H9 (cell line): ENCODE measurements at regions not wholly inside any gene's neighbourhood (a gene's known extent, or its start where the extent isn't known, plus 50 kb on each side); places are given as distances from the start of the nearest gene placed in this dataset.

Experiments used
- DNase-seq: peaks from one replicate; pipeline ENCODE4 v3.0.0-alpha.2; 2017
- H2AFZ ChIP-seq: one replicate; pipeline ENCODE4 v1.6.1; 2013; ENCODE audit warnings: mild to moderate bottlenecking, low read length, control low read depth, moderate library complexity
- H2AK5ac ChIP-seq: 2 replicates; pipeline ENCODE4 v1.6.1; 2013; ENCODE audit warnings: low read length, control low read depth, mixed read lengths; ENCODE audit not compliant: insufficient read length
- H2BK120ac ChIP-seq: one replicate; pipeline ENCODE4 v1.6.1; 2013; ENCODE audit warnings: low read depth, mild to moderate bottlenecking, low read length, control low read depth, inconsistent platforms; ENCODE audit not compliant: poor library complexity, severe bottlenecking
- H2BK12ac ChIP-seq: 2 replicates; pipeline ENCODE4 v1.6.1; 2013; ENCODE audit warnings: low read length, control low read depth, mixed read lengths, low read depth; ENCODE audit not compliant: insufficient read length
- H2BK15ac ChIP-seq: 2 replicates; pipeline ENCODE4 v1.6.1; 2013; ENCODE audit warnings: low read depth, low read length, control low read depth
- H2BK20ac ChIP-seq: one replicate; pipeline ENCODE4 v1.6.1; 2013; ENCODE audit warnings: low read depth, mild to moderate bottlenecking, low read length, control low read depth, inconsistent platforms; ENCODE audit not compliant: poor library complexity, severe bottlenecking
- H2BK5ac ChIP-seq: 2 replicates; pipeline ENCODE4 v1.6.1; 2013; ENCODE audit warnings: low read length, control low read depth, mixed read lengths; ENCODE audit not compliant: insufficient read length
- H3K14ac ChIP-seq: 2 replicates; pipeline ENCODE4 v1.6.1; 2013; ENCODE audit warnings: low read length, control low read depth; ENCODE audit not compliant: insufficient read depth
- H3K18ac ChIP-seq: 2 replicates; pipeline ENCODE4 v1.6.1; 2013; ENCODE audit warnings: low read depth, mild to moderate bottlenecking, mixed read lengths, low read length, control low read depth; ENCODE audit not compliant: insufficient read length
- H3K23ac ChIP-seq: 2 replicates; pipeline ENCODE4 v1.6.1; 2013; ENCODE audit warnings: low read length, control low read depth, mixed read lengths, low read depth; ENCODE audit not compliant: insufficient read length
- H3K23me2 ChIP-seq: 2 replicates; pipeline ENCODE4 v1.6.1; 2013; ENCODE audit warnings: low read depth, mild to moderate bottlenecking, mixed read lengths, low read length, control low read depth; ENCODE audit not compliant: insufficient read length, poor library complexity, severe bottlenecking
- H3K27ac ChIP-seq: 2 replicates; pipeline ENCODE4 v1.5.1; 2013; ENCODE audit warnings: low read length, control low read depth, mixed read lengths, low read depth; ENCODE audit not compliant: insufficient read length
- H3K27me3 ChIP-seq: 2 replicates; pipeline ENCODE4 v1.6.1; 2013; ENCODE audit warnings: low read length, control low read depth, inconsistent platforms; ENCODE audit not compliant: insufficient read depth
- H3K4ac ChIP-seq: 2 replicates; pipeline ENCODE4 v1.6.1; 2013; ENCODE audit warnings: low read depth, mild to moderate bottlenecking, control low read depth, inconsistent platforms, low read length, moderate library complexity
- H3K4me1 ChIP-seq: 2 replicates; pipeline ENCODE4 v1.6.1; 2013; ENCODE audit warnings: low read length, control low read depth, inconsistent platforms; ENCODE audit not compliant: insufficient read depth
- H3K4me2 ChIP-seq: 2 replicates; pipeline ENCODE4 v1.6.1; 2013; ENCODE audit warnings: low read length, control low read depth, mixed read lengths; ENCODE audit not compliant: insufficient read length, insufficient read depth
- H3K56ac ChIP-seq: 2 replicates; pipeline ENCODE4 v1.6.1; 2013; ENCODE audit warnings: low read depth, mild to moderate bottlenecking, mixed read lengths, low read length, control low read depth; ENCODE audit not compliant: insufficient read length
- H3K79me1 ChIP-seq: 2 replicates; pipeline ENCODE4 v1.6.1; 2013; ENCODE audit warnings: low read depth, mild to moderate bottlenecking, moderate library complexity, low read length, control low read depth, inconsistent platforms; ENCODE audit not compliant: insufficient read depth, poor library complexity, severe bottlenecking
- H3K79me2 ChIP-seq: 2 replicates; pipeline ENCODE4 v1.6.1; 2013; ENCODE audit warnings: low read length, control low read depth, inconsistent platforms; ENCODE audit not compliant: insufficient read depth
- H3K9ac ChIP-seq: 2 replicates; pipeline ENCODE4 v1.6.1; 2013; ENCODE audit warnings: low read length, control low read depth, mixed read lengths; ENCODE audit not compliant: insufficient read length; ENCODE audit errors: extremely low read depth
- H3K9me3 ChIP-seq: one replicate; pipeline ENCODE4 v1.6.1; 2013; ENCODE audit warnings: low read depth, low read length, inconsistent platforms; ENCODE audit not compliant: control insufficient read depth
- H3T11ph ChIP-seq: one replicate; pipeline ENCODE4 v1.6.1; 2013; ENCODE audit warnings: mild to moderate bottlenecking, low read length, control low read depth, inconsistent platforms
- H4K20me1 ChIP-seq: one replicate; pipeline ENCODE4 v1.6.1; 2013; ENCODE audit not compliant: control insufficient read depth, insufficient read length, insufficient read depth
- H4K5ac ChIP-seq: 2 replicates; pipeline ENCODE4 v1.6.1; 2013; ENCODE audit warnings: low read depth, mild to moderate bottlenecking, mixed read lengths, low read length, control low read depth; ENCODE audit not compliant: insufficient read length
- H4K8ac ChIP-seq: replicated peaks from 2 replicates; pipeline ENCODE4 v1.6.1; 2013; ENCODE audit warnings: low read length, control low read depth, mixed read lengths, low read depth; ENCODE audit not compliant: insufficient read length
- H4K91ac ChIP-seq: 2 replicates; pipeline ENCODE4 v1.6.1; 2013; ENCODE audit warnings: low read depth, mild to moderate bottlenecking, moderate library complexity, mixed read lengths, low read length, control low read depth; ENCODE audit not compliant: insufficient read length
- H3K27ac Mint-ChIP-seq, 3 experiments: 2 replicates in 2 of 3; 3 replicates in 1 of 3; pipeline ENCODE4 v1.8.0; 2020 to 2021; ENCODE audit warnings: mixed read lengths in 3 of 3, mild to moderate bottlenecking in 1 of 3, moderate library complexity in 1 of 3
- H3K27me3 Mint-ChIP-seq: 2 replicates; pipeline ENCODE4 v1.8.0; 2021; ENCODE audit warnings: low read depth, mild to moderate bottlenecking, moderate library complexity, mixed read lengths
- H3K36me3 Mint-ChIP-seq, 3 experiments: 2 replicates in 2 of 3; 3 replicates in 1 of 3; pipeline ENCODE4 v1.8.0; 2020 to 2021; ENCODE audit warnings: low read depth in 3 of 3, mixed read lengths in 3 of 3; ENCODE audit not compliant: insufficient read depth in 1 of 3
- H3K4me1 Mint-ChIP-seq, 2 experiments: 2 replicates each; pipeline ENCODE4 v1.8.0; 2020; ENCODE audit warnings: mixed read lengths in 2 of 2
- H3K4me3 Mint-ChIP-seq, 2 experiments: 2 replicates in 1 of 2; 3 replicates in 1 of 2; pipeline ENCODE4 v1.8.0; 2020 to 2021; ENCODE audit warnings: mild to moderate bottlenecking in 2 of 2, mixed read lengths in 2 of 2, moderate library complexity in 1 of 2
- H3K9me3 Mint-ChIP-seq, 2 experiments: 2 replicates in 1 of 2; 3 replicates in 1 of 2; pipeline ENCODE4 v1.8.0; 2020; ENCODE audit warnings: mild to moderate bottlenecking in 2 of 2, mixed read lengths in 2 of 2, moderate library complexity in 1 of 2
- CTCF ChIP-seq: fragments of 200-600 bp; sonication (generic); conservative IDR thresholded peaks from 3 replicates; pipeline ENCODE4 v1.8.0; 2021; ENCODE audit warnings: antibody characterized with exemption, mild to moderate bottlenecking
- WGBS: extraction: QIAGEN DNeasy Blood & Tissue Kit; methylation state at CpG from one replicate; pipeline ENCODE4 v1.1.7; 2013; ENCODE audit warnings: missing lambda C conversion rate, low lambda C conversion rate, mixed read lengths; ENCODE audit not compliant: insufficient read length; ENCODE audit errors: extremely low coverage; 5-methylcytosine and 5-hydroxymethylcytosine counted together

GRCh38 chr4:17126321-17126966 lies 228.0 kb upstream of the LDB2 start:
- Histone ChIP-seq H3K4me2 (no peak overlapping the region), H3K23ac (no peak overlapping the region), H3K56ac (no peak overlapping the region), H4K91ac (no peak overlapping the region), H2BK15ac (no peak overlapping the region), H3K9ac (no peak overlapping the region), H3K27me3 (no peaks in the 10 kb centered on the region), H2BK20ac (no peak overlapping the region), H2BK12ac (no peak overlapping the region), H3K79me1 (no peaks in the 10 kb centered on the region), H2BK5ac (no peak overlapping the region), H4K20me1 (no peaks in the 10 kb centered on the region), H3K9me3 (no peaks in the 10 kb centered on the region), H3K18ac (no peak overlapping the region), H3K27ac (no peak overlapping the region), H2AK5ac (no peak overlapping the region), H3K4me1 (peaks cover 8% of the 10 kb centered on the region), H3K4ac (no peak overlapping the region), H3K23me2 (no peaks in the 10 kb centered on the region), H3K14ac (no peak overlapping the region), H2BK120ac (no peak overlapping the region), H2AFZ (no peak overlapping the region), H4K8ac (no peak overlapping the region), H4K5ac (no peak overlapping the region), H3K79me2 (no peaks in the 10 kb centered on the region; the same call in 1 of the 2 replicates), H3T11ph (no peak overlapping the region)
- no peak for DNase-seq
- no peak for TF ChIP-seq CTCF
- Mint-ChIP-seq H3K4me1 (peaks cover 11 to 18% of the 10 kb centered on the region in 2 experiments), H3K36me3 (no peaks in the 10 kb centered on the region), H3K4me3 (no peak overlapping the region), H3K27me3 (peaks cover 3% of the 10 kb centered on the region; the same call in 1 of the 2 replicates), H3K27ac (no peak overlapping the region), H3K9me3 (peaks cover 0 to 2% of the 10 kb centered on the region in 2 experiments; a peak in 3 of 5 replicates)
- WGBS = no CpG with 5 or more reads among the region's 1 CpG
